GM19328 (cell line): ENCODE measurements at regions not wholly inside any gene's neighbourhood (a gene's known extent, or its start where the extent isn't known, plus 50 kb on each side); places are given as distances from the start of the nearest gene placed in this dataset.
"Not testable (repeated sequence)": the region's sequence is repeated elsewhere in the genome, so short reads cannot be mapped to it uniquely, and the experiment has no call there.

ENCODE experiments used
- ATAC-seq: cut with Tn5 transposase; IDR thresholded peaks from one replicate; pipeline ENCODE4 v1.9.1; 2021; ENCODE audit warnings: mild to moderate bottlenecking, moderate library complexity; ENCODE audit not compliant: unreplicated experiment

- ATAC-seq, result no peak
Measured at GRCh38 chr14:53247596-53248370, 94.7 kb upstream of the DDHD1 start.

- ATAC-seq, result not testable (repeated sequence)
Measured at GRCh38 chr14:53242898-53243297, 89.8 kb upstream of the DDHD1 start.

- no peak for ATAC-seq
Measured at GRCh38 chr14:53237488-53237887, 84.4 kb upstream of the DDHD1 start.

GRCh38 chr14:53236708-53237107 is 83.6 kb upstream of the DDHD1 start:
- ATAC-seq, result no peak

GRCh38 chr14:53231171-53231570 is 78.0 kb upstream of the DDHD1 start:
- ATAC-seq, result no peak

- ATAC-seq, result no peak
Measured at GRCh38 chr14:53228966-53229365, 75.8 kb upstream of the DDHD1 start.

- ATAC-seq, result no peak
Measured at GRCh38 chr14:53227154-53227718, 74.1 kb upstream of the DDHD1 start.

GRCh38 chr14:53226553-53226952 is 73.4 kb upstream of the DDHD1 start:
- no peak for ATAC-seq

GRCh38 chr14:53220914-53221313 is 67.8 kb upstream of the DDHD1 start:
- no peak for ATAC-seq

- no peak for ATAC-seq
Measured at GRCh38 chr14:53218161-53218560, 65.0 kb upstream of the DDHD1 start.

- ATAC-seq, result peak; percentile 99
Measured at GRCh38 chr14:53217316-53217994, 64.3 kb upstream of the DDHD1 start.

- not testable (repeated sequence) for ATAC-seq
Measured at GRCh38 chr14:53216955-53217315, 63.8 kb upstream of the DDHD1 start.

- ATAC-seq, result not testable (repeated sequence)
Measured at GRCh38 chr14:53216478-53216877, 63.4 kb upstream of the DDHD1 start.

- no peak for ATAC-seq
Measured at GRCh38 chr14:53215101-53215500, 62.0 kb upstream of the DDHD1 start.

GRCh38 chr14:53214384-53214783 is 61.3 kb upstream of the DDHD1 start:
- no peak for ATAC-seq

- ATAC-seq, result no peak
Measured at GRCh38 chr14:53213761-53214160, 60.6 kb upstream of the DDHD1 start.

GRCh38 chr14:53209370-53209769 is 56.2 kb upstream of the DDHD1 start:
- ATAC-seq, result no peak
